ENCODE measurements at regions not wholly inside any gene's neighbourhood (a gene's known extent, or its start where the extent isn't known, plus 50 kb on each side); places are given as distances from the start of the nearest gene placed in this dataset.

GRCh38 chr16:51085271-51085670, 65.8 kb downstream of the SALL1 start:
- no peak for DNase-seq (ENCODE audit: low read depth)

GRCh38 chr16:51084074-51084928, 66.8 kb downstream of the SALL1 start:
- peak; percentile 8 for DNase-seq (ENCODE audit: low read depth)

DNA sequence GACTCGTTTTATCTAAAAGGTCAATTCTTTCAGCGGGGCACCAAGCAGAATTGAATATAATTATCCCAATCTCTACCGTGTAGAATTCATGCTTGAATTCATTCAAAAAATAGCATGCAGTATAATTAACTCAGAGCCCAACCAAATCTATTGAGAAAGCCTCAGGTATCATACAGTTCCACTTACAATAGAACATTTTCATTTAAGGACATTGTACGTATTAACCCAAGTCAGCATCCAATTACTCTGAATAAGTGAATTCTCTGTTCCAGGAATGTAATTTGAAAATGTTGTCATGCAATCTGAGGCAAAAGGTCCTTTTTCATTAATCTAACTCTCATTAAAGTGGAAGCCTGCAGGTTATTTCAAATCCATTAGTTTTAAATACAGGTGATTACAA, 78.5 kb downstream of the SALL1 start:
- no peak for DNase-seq (ENCODE audit: low read depth)

GRCh38 chr16:51071326-51071725, 79.7 kb downstream of the SALL1 start:
- peak; percentile 64 for DNase-seq (ENCODE audit: low read depth)

- no peak for DNase-seq (ENCODE audit: low read depth)
Measured at GRCh38 chr16:51067352-51067751, 83.7 kb downstream of the SALL1 start.

GRCh38 chr16:51062039-51062438, 89.0 kb downstream of the SALL1 start:
- DNase-seq (ENCODE audit: low read depth): no peak

DNA sequence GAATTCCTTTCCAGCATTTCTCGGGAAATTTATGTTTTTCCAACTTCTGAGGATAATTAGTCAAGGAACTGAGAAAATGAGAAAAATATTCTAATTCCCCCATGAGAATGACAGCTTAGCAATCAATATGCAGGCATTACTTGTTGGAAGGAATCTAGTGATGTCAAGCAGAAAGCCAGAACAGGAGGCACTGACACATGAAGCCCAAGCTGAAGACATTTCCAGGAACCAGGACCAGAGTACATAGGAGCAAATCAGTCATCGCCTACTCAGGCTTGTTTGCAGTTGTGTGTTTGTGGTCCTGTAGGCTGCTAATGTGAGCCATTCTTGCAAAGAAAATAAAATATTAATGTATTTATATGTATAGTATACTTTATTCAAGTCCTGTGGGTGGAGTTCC, 89.7 kb downstream of the SALL1 start:
- no peak for DNase-seq (ENCODE audit: low read depth)

- DNase-seq (ENCODE audit: low read depth): no peak
Measured at GRCh38 chr16:51057969-51058337, 93.1 kb downstream of the SALL1 start.

- no peak for DNase-seq (ENCODE audit: low read depth)
Measured at GRCh38 chr16:51057102-51057793, 93.8 kb downstream of the SALL1 start.

DNA sequence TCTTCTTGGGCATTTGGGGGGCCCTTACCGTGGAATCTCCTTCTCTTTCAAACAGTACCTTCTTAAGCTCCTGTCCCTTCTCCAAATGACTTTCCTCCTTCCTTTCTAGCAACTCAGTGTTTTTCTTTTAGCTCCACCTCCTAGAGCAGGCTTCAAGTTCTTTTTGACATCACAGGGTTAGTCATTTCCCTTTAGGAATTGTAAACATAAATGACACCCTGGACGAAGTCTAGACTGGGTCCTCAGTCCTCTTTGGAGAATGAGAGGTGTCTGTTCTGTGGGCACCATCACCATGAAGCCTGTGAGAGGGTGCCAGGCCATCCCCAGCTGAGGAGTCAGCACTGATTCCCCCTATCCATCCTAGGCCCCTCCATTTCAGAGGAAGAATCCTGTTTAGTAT, 94.7 kb downstream of the SALL1 start:
- peak; percentile 21 for DNase-seq (ENCODE audit: low read depth)

GRCh38 chr16:51055434-51055833, 95.6 kb downstream of the SALL1 start:
- no peak for DNase-seq (ENCODE audit: low read depth)

- no peak for DNase-seq (ENCODE audit: low read depth)
Measured at GRCh38 chr16:51053775-51054174, 97.3 kb downstream of the SALL1 start.

DNA sequence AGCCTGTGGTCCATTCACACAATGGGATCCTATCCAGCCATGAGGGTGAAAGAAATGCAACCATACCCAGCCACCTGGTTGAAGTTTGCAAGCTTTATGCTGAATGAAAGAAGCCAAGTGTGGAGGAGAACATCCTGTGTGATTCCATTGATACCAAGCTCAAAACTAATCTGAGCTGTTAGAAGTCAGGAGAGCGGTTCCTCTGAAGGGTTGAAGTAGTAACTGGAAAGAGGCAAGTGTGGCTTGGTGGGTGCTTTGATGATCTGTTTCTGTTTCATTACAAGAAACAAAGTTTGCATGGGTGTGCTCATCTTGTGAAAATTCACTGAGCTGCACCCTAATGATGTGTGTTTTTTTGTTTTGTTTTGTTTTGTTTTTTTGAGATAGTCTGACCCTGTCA, 99.4 kb downstream of the SALL1 start:
- DNase-seq (ENCODE audit: low read depth): no peak

GRCh38 chr16:51050377-51050706, 100.7 kb downstream of the SALL1 start:
- DNase-seq (ENCODE audit: low read depth): no peak

GRCh38 chr16:51049678-51050376, 101.2 kb downstream of the SALL1 start:
- no peak for DNase-seq (ENCODE audit: low read depth)

- DNase-seq (ENCODE audit: low read depth): peak; percentile 4
Measured at GRCh38 chr16:51049276-51049675, 101.8 kb downstream of the SALL1 start.

- peak; percentile 49 for DNase-seq (ENCODE audit: low read depth)
Measured at GRCh38 chr16:51048544-51048943, 102.5 kb downstream of the SALL1 start.

DNA sequence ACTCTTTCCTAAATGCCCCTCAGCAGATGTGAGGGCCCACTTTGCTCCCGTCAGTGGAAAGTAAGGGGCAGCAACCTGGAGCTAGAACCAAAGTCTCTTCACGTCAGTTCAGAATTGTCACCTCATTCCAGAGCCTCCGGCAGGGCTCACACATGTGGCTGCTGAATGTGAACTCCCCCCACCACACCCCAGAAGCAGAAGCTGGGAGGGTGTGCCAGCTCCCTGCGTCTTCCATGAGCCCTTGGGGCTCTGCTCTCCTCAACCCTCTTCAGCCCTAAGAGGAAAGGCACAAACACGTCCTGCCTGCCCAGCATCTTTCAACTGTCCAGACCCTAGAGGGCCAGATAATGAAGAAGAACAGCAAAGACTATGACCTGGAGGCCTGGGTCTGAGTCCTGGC, 105.3 kb downstream of the SALL1 start:
- DNase-seq (ENCODE audit: low read depth): no peak

DNA sequence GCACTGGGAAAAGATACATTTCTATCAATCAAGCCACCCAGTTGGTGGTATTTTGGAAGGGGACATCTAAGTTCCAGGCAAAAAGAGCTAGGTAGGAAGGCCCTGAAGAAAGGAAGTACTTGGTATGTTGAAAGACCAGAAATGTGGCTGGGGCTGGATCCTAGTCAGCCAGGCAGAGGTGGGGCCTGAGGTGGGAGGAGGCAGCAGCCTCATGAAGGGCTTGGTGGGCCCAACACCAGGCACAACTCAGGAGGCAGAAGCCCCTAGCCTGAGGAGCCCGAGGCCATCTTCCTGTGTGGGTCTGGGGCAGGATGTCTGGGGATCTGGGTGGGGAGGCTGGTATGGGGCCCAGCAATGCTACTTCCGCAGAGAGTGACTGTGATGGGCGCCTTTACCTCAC, 105.9 kb downstream of the SALL1 start:
- no peak for DNase-seq (ENCODE audit: low read depth)

DNA sequence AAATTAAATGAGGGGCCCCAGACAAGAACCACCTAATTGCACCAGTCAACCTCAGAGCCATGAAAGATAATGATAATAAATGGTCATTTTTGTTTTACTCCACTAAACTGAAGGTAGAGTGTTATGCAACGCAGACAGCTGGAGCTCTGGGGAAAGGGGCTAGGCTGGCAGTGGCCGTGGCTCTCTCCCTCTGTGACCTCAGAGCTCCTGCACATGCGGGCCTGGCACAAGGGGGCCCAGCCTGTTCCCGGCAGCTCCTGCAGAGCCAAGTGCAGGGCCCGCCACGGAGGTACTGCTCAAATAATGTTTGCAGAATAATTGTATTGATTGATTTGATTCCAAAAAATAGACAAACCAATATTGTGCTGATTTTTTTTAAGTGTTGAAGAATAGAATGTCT, 109.5 kb downstream of the SALL1 start:
- no peak for DNase-seq (ENCODE audit: low read depth)

DNA sequence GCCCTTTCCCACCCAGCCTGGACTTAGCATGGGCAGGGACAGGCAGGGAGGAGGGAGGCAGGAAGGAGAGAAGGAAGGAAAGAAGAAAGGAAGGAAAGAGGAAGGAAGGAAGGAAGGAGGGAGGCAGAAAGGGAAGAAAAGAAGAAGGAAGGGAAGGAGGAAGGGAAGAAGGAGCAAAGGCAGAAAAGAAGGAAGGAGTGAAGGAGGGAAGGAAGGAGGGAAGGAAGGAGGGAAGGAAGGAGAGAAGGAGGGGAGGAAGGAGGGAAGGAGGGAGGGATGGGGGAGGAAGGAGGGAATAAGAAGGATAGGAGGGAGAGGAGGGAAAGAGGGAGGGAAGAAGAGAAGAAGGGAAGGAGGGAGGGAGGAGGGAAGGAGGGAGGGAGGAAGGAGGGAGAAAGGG, 110.4 kb downstream of the SALL1 start:
- DNase-seq (ENCODE audit: low read depth): no peak

- no peak for DNase-seq (ENCODE audit: low read depth)
Measured at GRCh38 chr16:51039638-51040331, 111.3 kb downstream of the SALL1 start.
